ENCODE measurements at regions not wholly inside any gene's neighbourhood (a gene's known extent, or its start where the extent isn't known, plus 50 kb on each side); places are given as distances from the start of the nearest gene placed in this dataset.

DNA sequence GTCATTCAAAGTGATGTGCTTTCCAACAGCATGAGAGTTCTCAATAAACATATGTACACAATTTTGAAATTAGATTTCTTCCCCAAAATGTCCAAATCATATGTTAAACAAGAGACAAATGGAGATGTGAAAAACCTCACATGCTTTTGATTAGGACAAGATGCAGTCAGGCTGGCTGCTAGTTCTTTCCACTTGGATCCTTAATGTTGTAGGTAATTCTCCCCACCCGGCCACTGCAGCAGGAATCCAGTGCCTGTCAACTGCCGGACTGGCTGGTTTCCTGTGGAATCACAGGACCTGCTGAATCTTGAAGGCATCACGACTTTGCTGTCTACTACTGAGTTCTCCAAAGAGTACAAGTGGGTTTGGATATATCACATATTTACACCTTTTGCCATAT, 138.6 kb upstream of the AKR1E2 start:
- no peak for DNase-seq

DNA sequence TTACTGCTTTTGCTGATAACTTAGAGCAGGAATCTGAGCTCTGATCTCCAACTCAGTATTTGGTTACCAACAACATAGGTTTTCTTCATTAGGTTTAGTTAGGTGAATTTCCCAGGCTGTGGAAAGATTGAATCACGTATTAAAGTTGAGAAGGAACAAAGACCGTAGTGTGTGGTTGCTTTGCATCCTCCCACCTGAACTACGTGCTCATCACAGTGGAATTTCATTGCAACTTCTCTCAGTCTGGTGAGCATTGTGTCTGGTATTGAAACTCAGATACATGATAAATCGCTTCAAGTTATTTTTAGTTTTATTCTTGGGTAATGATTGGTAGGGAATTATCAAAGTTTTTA, 139.4 kb upstream of the AKR1E2 start:
- no peak for DNase-seq

DNA sequence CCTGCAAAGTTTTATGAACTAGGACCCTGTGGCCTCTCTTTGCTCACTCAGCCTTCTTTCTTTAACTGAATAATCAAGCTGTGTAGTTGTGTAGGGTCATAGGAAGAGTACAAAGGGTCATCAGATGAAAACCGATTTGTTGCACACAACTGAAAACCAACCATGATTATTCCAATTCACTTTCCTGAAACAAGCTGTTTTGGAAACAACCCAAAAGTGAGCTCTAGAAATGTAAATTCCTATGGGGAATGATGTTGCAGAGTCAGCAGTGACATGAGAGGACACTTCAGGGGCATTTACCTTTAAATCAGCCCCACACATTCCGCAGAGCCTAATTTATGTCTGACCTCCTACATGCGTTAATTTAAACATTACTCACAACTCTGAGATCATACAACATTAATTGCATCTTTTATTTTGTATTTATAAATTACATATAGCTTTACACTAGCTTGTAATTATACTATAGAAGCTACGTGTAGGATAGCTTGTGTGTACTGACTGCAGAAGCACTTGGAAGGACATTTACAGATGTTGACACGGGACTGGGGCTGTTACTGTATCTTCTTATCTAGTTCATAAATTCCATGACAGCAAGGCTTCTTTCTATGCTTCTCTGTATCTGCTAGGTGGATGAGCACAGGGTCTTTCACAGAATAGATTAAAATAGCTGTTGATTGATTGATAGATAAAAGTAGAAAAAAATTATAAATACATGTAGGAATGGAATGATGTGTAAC, 139.9 kb upstream of the AKR1E2 start:
- DNase-seq, result no peak

DNA sequence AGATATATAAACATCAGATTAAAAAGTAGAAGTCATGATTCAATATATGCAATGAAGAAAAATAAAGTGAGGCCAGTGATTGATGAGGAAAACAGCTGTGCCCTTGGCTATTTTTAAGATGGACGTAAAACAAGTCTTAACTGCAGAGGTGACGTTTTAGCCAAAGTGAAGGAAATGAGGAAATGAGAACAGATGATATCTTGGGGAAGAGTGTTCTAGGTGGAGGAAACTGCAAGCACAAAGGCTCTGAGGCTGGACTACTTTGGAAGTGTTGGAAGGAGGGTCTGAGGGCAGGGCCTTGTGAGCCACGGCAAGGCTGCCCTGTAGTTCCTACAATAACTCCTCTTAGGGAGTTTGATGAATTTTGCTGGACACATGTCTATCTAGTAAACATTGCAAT, 140.5 kb upstream of the AKR1E2 start:
- no peak for DNase-seq

DNA sequence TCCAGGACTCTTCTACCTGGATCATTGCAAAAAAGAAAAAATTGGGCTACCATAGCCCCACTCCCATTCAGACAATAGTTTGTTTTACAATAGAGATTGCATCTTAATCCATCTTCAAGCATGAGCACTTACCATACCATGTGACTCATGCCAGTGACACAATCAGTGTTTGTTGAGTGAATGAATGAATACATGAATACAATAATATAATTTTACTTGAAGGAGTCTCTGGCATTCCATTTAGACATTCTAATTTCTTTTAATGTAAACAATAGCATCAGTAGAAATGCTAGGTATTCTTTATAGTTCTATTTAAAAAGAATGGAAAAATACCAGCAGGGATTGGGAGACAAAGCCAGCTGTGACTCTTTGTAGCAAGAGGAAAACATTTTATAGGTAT, 141.6 kb upstream of the AKR1E2 start:
- no peak for DNase-seq

DNA sequence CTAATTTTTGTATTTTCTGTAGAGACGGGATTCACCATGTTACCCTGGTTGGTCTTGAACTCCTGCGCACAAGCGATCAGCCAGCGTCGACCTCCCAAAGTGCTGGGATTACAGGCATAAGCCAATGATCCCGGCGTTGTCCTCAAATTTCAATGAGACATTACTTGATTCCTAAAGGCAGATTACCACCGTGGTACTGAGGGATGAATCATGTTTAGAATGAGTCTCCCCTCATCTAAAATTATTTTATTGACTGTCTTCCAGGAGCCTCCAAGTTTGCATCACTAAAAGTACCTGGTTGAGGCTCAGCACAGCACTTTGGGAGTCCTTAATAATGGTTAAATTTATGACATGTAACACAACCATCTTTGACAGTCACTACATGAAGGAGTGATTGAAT, 142.2 kb upstream of the AKR1E2 start:
- no peak for DNase-seq

DNA sequence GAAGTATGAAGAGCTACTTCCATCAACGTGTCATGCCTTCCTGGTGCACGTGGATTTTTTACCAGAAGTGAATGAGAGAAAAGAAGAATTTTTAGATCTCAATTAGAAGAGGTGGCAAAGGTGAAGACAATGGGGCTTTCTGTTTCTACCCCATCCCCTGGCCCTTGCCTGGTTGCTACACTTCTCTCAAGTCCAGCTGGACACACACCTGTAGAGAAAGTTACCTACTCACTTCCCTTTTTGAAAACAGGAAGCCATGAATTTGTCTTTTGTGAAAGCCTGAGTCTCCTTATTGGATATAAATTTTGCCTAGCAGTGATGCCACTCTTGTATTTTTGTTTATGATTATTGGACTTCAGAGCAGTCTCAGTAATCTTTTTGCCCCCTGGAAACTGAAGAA, 142.9 kb upstream of the AKR1E2 start:
- no peak for DNase-seq

DNA sequence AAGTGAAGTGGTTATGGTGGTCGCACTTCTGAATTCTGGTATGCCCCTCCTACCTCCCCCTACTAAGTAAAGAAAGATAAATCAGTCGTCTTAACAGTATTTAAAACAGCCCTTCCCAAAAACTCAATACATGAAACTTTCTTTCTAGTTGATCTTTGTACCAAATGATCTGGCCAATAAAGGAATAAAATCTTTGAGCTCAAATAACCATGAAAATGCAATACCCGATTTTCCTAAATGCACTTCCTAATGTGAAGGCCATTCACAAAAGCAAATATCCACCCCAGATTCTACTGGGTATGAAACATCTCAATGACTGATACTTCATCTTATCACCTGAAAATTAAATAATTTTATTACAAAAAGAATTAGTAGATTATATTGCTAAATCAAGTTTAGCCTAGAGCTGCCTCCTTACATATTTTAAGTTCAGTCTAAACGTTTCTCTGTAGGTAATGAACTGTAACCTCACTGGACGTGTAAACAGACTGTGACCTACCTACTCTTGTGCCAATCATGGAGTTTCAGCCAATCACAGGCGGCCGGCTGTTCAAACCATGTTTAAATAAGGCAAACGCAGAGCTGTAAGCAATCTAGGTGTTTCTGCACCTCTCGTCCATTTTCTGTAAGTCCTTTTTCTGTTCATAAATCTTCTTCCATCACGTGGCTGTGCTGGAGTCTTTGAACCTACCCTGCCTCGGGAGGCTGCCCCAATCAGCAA, 146.9 kb upstream of the AKR1E2 start:
- DNase-seq, result no peak

DNA sequence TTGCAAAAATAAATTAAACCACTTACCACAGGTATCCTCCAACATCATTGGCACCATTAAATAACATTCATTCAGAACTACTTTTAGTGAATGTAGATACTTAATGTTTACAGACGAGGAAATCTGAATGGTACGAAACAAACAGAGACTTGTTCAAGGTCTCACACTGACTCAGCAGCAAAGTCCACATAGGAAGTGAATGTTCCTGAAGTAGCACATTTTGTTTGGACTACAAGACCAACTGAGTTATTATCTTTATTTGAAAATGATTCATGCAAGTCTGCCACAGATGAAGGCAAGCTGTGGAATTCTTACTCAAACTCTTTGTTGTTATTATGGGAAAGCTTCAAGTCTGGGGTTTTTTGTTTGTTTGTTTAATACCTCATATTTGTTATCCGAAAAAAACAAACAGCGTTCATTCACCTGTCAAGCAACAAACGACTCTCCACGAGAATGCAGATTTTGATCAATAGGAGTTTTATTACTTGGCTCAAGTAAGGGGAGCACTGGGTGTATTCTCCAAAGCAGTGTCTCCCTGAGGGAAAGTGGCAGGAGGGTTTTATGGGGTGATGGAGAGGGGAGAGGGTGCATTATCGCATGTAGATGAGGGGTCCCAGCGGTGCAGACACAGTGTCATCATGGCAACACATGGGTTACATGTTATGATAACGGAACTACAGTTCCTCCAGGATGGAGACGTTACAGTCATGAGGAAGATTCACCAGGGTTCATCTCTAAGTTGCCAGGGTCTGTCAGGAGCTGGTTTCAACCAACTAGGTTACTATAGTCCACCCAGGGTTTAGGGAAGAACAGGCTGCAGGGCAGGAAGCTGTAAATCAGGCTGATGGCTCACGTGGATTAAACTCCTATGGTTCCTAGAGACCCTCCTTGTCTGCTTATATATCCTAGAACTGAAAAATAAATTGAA, 147.7 kb upstream of the AKR1E2 start:
- no peak for DNase-seq

DNA sequence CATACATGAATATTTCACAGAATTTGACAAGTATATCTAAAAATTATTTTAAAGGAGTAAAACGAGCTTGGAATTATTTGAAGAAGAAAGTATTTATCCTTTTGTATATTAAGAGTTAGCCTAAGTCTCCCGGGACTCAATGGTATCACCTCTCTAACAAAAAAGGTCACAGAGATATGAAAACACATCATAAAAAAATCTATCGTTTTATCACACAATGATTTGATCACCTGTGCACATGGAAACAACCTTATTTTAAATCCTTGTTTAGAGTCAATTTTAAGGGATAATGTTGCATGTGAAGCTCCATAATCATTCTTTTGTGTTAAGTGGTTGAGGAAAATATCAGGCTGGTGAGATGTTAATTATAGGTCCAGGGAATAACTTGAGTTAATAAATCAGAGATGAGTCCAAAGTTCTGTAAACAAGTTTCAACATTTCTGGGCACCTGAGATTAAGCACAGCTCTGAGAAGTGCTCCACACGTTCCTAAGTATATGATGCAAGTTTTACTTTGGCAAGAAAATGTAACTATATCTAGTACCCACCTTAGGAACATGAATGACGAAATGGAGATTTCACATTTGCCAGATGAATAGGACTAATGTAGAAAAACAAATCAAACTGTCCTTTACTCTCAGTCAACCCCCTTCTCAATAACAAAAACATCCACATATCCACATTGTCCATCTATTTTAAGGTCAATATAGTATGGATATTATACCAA, 148.5 kb upstream of the AKR1E2 start:
- no peak for DNase-seq

DNA sequence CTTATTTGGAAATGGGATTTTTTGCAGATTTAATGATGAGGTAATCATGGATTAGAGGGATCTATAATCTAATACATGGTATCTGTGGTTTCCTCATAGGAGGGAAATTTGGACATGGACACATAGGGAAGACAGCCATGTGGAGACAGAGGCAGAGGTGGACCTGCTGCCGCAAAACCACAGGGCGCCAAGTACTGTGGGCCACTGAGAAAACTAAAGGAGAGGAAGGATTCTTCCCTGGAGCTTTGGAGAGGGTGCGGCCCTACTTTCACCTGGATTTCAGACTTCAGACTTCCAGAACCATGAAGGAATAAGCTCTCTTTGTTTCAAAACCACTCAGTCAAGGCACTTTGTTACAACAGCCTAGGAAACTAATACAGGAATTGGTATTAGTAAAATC, 149.4 kb upstream of the AKR1E2 start:
- no peak for DNase-seq

DNA sequence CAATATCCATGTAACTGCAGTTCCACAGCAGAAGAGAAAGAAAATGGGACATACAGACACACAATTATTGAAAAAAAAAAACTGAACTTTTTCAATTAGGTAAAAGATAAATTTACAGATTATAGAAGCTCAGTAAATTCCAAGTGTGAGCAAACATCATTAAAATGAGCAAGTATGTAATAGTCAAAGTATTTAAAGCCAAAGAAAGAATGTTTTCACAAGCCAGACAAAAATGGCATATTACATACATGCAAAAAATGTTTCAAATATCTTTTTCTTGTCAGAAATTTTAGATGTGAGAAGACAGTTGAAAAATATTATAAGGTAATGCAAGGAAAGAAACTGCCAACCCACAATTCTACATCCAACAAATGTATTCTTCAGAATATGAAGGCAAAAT, 150.2 kb upstream of the AKR1E2 start:
- DNase-seq, result no peak

DNA sequence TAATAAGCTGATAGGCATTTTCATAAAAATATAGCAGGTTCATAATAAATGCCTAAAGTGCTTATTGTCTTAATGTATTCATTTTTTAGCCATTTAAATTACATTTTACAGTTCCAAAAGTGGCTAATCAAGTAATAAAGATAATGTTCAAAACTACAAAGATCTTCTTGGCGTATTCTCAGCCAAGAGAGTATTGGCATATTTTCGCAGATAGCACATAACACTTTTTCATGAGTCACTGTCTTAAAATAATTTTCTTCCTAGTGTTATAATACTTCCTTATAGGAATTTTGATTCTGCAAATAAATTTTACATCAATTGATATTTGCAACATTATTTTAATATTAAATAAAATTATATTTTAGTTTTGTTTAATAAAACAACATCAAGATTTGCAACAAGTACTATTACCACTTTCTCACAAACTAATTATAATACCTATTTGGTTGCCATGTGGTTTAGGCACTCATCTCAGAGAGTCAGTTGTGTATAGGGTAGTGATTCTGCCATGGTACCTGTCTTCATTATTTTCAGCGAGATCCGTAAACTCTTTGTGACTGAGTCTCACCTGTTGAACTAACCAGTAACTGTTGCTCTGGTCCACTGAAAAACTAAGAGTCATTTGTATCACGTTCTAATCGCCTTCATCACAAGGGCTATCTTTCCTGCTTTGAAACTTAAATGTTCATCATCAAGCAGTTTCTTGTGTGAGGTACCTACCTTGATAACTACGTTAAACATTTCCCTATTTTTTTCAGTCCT, 152.5 kb upstream of the AKR1E2 start:
- no peak for DNase-seq

DNA sequence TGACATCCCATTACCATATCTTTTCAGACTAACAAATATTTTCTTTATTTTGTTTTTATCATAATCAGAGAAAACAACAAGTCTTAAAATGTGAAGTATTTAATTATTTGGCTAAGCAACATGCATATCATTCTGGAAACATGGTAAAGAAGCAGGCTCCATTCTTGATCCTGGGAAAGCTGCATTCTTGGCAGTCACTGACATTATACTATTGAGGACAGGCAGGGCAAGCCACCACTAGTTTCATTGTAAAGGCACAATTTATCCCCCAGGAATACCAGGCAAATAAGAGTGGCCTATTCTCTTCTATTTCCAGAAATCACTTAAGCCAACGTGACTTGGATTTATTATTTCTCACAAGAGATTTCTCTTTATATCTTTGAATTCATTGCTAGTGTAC, 153.8 kb upstream of the AKR1E2 start:
- DNase-seq, result no peak

DNA sequence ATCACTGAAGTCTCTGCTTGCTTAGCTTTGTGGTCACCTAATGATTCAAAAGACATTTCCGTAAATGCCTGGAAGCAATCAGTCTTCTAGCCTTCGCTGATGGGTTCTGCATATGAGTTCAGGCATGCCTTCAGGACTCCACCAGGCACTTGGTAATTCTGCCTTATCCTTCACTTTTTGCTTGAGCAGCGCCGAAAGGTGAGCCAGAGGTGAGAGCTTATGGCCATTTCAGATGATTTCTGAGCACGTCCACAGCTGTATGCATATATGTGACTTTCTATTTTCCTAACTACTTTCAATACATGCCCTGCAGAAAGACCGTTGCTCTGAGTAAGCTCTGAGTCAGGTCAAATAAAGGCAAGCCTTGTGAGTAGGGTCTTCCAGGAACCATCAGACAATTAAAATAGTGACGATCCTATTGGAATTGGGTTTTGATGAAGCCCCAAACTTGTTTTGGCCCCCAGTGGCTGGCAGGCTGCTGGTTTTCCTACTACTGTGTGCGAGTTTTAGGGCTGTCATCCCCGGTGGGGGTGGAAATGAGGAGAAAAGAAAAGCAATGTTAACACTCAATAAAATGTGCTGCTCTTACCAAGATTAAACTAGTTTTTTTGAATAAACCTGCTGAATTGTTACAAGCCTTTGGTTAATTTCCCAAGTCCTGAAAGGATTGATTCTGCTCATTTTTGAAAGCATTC, 154.4 kb upstream of the AKR1E2 start:
- DNase-seq, result no peak

DNA sequence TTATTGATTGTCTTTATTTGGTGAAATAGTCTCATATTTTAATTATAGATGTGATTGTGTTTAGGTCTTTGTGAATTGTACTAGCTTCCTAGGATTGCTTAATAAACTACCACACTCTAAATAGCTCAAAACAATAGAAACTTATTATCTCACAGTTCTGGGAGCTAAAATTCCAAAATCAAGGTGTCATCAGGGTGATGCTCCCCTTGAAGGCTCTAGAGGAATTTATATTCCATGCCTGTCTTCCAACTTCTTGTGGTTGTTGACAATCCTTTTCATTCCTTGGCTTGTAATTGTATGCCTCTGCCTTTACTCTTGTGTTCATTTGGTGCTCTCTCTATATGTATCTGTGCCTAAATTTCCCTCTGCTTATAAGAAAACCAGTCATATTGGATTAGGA, 155.3 kb upstream of the AKR1E2 start:
- no peak for DNase-seq

DNA sequence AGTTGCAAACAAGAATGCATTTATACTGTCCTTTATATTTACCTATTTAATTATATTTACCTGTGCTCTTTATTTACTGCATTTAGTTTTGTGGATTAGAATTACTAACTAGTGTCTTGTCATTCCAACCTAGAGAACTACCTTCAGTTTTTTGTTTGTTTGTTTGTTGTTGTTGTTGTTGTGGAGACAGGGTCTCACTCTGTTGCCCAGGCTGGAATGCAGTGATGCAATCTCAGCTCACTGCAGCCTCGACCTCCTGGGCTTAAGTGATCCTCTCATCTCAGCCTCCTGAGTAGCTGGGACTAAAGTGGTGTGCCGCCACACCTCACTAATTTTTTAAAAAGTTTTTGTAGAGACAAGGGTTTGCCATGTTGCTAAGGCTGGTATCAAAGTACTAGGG, 156.4 kb upstream of the AKR1E2 start:
- no peak for DNase-seq

DNA sequence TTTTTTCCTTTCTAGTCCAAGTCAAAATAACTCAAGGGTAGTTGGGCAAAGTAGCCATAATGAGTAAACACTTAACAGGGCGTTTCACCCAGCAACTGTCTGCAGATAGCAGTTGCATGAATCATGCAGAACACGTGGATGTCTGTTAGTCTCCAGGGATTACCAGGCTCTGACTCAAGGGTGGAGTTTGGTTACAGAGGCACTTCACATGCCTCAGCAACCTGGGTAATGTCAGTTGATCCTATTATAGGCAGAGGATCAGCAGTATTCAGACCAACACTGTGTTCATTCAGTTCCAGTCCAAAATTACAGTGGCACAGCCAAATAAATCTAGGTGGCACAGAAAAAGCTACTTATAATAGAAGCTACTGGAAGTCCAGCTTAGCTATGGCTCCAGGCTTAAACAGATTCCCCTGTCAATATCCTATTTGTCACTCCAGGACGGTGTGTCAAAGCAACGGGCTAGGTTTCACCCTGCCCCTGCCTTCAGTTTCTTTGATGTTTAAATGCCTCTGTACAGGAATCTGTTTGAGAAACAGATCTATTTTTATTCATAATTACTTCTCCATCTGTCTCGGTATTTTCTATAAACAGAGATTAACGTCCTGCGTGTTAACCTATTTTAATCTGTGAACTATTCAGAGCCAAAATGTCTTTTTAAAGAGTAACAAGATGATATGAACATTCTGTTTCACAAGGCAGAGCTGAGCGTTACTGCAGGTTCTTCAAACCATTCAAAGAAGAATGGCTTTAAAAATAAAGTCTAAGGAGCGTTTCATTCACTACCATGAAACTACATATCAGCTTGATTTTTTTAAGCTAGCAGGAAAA, 162.6 kb upstream of the AKR1E2 start:
- peak in 1 of 5 donors; percentile 23 for DNase-seq

DNA sequence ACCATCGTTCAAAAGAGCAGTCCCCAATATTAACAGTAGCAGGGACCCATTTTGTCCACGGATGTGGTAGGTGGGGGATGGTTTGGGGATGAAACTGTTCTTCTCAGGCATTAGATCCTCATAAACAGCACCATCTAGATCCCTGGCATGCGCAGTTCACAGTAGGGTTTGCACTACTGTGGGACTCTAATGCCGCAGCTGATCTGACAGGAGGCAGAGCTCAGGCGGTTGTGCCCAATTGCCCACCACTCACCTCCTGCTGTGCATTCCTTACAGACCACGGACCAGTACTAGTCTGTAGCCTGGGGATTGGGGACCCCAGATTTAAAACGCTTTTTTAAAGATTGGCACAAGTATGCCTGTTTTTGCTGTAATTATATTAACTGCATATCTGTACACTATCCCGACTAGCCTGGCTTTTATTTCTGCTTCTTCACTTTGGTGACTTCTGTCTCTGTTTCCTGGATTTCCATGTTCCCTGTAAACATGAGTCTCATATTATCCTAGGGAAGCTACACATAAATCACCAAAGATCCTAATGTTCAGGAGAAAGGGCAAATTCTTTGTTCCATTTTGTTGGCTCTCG, 163.3 kb upstream of the AKR1E2 start:
- no peak for DNase-seq
